K562 (cell line): ENCODE measurements at regions not wholly inside any gene's neighbourhood (a gene's known extent, or its start where the extent isn't known, plus 50 kb on each side); places are given as distances from the start of the nearest gene placed in this dataset.

Source experiments
- ATF7 ChIP-seq: fragments of 450-650 bp; IDR thresholded peaks from 2 replicates; pipeline ENCODE4 v1.7.1; 2014; ENCODE audit warnings: mild to moderate bottlenecking, moderate library complexity
- CCNT2 ChIP-seq: IDR thresholded peaks from 2 replicates; pipeline ENCODE4 v1.6.1; 2011; ENCODE audit warnings: borderline replicate concordance, low read depth, mild to moderate bottlenecking, moderate library complexity, mixed read lengths, low read length; ENCODE audit not compliant: insufficient read length; ENCODE audit errors: extremely low read depth
- EP300 ChIP-seq: IDR thresholded peaks from 2 replicates; pipeline ENCODE4 v1.6.1; 2012; ENCODE audit warnings: low read length, improper control_type of control experiment
- EZH2 ChIP-seq: IDR thresholded peaks from 2 replicates; pipeline ENCODE4 v1.6.1; 2012; ENCODE audit warnings: low read depth, mild to moderate bottlenecking, inconsistent platforms, low read length, borderline replicate concordance
- FOXJ2 ChIP-seq: fragments of 200-800 bp; sonication (Bioruptor generic); IDR thresholded peaks from 2 replicates; pipeline ENCODE4 v1.6.1; 2016; ENCODE audit warnings: missing genetic modification characterization, missing compliant biosample characterization
- GABPB1 ChIP-seq: sonication (generic); formaldehyde crosslinking; IDR thresholded peaks from 2 replicates; pipeline ENCODE4 v1.8.0; 2022; ENCODE audit warnings: mild to moderate bottlenecking, missing genetic modification reagents
- HNRNPUL1 ChIP-seq: fragments of 200-400 bp; formaldehyde crosslinking; IDR thresholded peaks from 2 replicates; pipeline ENCODE4 v1.6.1; 2017; ENCODE audit warnings: low read length
- KDM5B ChIP-seq: fragments of 200-600 bp; sonication (generic); IDR thresholded peaks from 2 replicates; pipeline ENCODE4 v1.6.1; 2012; ENCODE audit warnings: low read depth, mild to moderate bottlenecking, moderate library complexity, low read length, control low read depth, inconsistent platforms; ENCODE audit not compliant: insufficient replicate concordance
- LARP7 ChIP-seq: fragments of 450-650 bp; IDR thresholded peaks from 2 replicates; pipeline ENCODE4 v1.6.1; 2016
- NFE2 ChIP-seq: IDR thresholded peaks from 2 replicates; pipeline ENCODE4 v1.6.1; 2014; ENCODE audit warnings: antibody characterized with exemption, low read depth
- POLR2A ChIP-seq: fragments of 450-650 bp; conservative IDR thresholded peaks from 2 replicates; pipeline ENCODE4 v1.6.1; 2016
- PTTG1 ChIP-seq: fragments of 450-650 bp; IDR thresholded peaks from 2 replicates; pipeline ENCODE4 v1.6.1; 2016; ENCODE audit warnings: low read depth, mild to moderate bottlenecking, missing genetic modification characterization, missing compliant biosample characterization
- RBM25 ChIP-seq: fragments of 200-400 bp; formaldehyde crosslinking; IDR thresholded peaks from 2 replicates; pipeline ENCODE4 v1.6.1; 2018; ENCODE audit warnings: low read length, low read depth, moderate library complexity; ENCODE audit not compliant: severe bottlenecking
- SMAD2 ChIP-seq: fragments of 150-350 bp; IDR thresholded peaks from 2 replicates; pipeline ENCODE4 v1.6.1; 2014; ENCODE audit warnings: low read depth, mild to moderate bottlenecking, low read length
- ZNF133 ChIP-seq: fragments of 250-450 bp; sonication (Bioruptor Pico); IDR thresholded peaks from 2 replicates; pipeline ENCODE4 v1.4.0; 2020; ENCODE audit warnings: mild to moderate bottlenecking
- ZNF316 ChIP-seq: fragments of 450-650 bp; IDR thresholded peaks from 2 replicates; pipeline ENCODE4 v1.6.1; 2016
- ZNF444 ChIP-seq: fragments of 250-450 bp; sonication (Bioruptor Pico); IDR thresholded peaks from 2 replicates; pipeline ENCODE4 v1.4.0; 2020; ENCODE audit warnings: mild to moderate bottlenecking, moderate library complexity
- TF ChIP-seq, protein P1 (sequence below), 2 experiments: fragments of 450-650 bp; IDR thresholded peaks; 2 replicates each; pipeline ENCODE4 v1.6.1; 2016; ENCODE audit warnings: mild to moderate bottlenecking in 2 of 2, borderline replicate concordance in 1 of 2, low read depth in 1 of 2, moderate library complexity in 1 of 2
- TF ChIP-seq, protein P2 (sequence below), 2 experiments: IDR thresholded peaks in 1 of 2; conservative IDR thresholded peaks in 1 of 2; 2 replicates each; pipeline ENCODE4 v1.6.1; 2016; ENCODE audit warnings: low read depth in 2 of 2, mild to moderate bottlenecking in 1 of 2, missing compliant biosample characterization in 1 of 2, missing genetic modification characterization in 1 of 2, moderate library complexity in 1 of 2

DNA sequence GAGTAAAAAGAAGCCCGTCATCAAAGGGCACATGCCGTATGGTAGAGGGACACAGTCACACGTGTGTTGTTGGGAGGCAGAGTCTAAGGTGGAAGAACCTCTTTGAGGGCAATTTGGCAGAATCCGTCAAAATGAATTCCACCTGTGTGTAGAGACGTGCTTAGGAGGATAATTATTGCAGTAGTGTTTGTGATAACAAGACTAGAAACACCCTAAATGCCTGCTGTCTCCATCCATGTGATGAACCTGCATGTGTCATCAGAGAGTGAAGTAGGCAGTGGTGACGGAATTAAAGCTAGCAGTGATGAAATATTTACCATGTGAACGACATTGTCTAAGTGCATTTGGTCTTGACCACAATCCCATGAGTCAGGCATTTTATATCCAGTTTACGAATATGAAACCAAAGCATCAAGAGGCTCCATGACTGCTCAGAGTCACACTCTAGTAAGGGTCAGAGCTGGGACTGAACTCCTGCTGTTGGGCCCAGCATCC is 61.3 kb upstream of the ADORA2B start (continued):
- TF ChIP-seq, protein P1, sequence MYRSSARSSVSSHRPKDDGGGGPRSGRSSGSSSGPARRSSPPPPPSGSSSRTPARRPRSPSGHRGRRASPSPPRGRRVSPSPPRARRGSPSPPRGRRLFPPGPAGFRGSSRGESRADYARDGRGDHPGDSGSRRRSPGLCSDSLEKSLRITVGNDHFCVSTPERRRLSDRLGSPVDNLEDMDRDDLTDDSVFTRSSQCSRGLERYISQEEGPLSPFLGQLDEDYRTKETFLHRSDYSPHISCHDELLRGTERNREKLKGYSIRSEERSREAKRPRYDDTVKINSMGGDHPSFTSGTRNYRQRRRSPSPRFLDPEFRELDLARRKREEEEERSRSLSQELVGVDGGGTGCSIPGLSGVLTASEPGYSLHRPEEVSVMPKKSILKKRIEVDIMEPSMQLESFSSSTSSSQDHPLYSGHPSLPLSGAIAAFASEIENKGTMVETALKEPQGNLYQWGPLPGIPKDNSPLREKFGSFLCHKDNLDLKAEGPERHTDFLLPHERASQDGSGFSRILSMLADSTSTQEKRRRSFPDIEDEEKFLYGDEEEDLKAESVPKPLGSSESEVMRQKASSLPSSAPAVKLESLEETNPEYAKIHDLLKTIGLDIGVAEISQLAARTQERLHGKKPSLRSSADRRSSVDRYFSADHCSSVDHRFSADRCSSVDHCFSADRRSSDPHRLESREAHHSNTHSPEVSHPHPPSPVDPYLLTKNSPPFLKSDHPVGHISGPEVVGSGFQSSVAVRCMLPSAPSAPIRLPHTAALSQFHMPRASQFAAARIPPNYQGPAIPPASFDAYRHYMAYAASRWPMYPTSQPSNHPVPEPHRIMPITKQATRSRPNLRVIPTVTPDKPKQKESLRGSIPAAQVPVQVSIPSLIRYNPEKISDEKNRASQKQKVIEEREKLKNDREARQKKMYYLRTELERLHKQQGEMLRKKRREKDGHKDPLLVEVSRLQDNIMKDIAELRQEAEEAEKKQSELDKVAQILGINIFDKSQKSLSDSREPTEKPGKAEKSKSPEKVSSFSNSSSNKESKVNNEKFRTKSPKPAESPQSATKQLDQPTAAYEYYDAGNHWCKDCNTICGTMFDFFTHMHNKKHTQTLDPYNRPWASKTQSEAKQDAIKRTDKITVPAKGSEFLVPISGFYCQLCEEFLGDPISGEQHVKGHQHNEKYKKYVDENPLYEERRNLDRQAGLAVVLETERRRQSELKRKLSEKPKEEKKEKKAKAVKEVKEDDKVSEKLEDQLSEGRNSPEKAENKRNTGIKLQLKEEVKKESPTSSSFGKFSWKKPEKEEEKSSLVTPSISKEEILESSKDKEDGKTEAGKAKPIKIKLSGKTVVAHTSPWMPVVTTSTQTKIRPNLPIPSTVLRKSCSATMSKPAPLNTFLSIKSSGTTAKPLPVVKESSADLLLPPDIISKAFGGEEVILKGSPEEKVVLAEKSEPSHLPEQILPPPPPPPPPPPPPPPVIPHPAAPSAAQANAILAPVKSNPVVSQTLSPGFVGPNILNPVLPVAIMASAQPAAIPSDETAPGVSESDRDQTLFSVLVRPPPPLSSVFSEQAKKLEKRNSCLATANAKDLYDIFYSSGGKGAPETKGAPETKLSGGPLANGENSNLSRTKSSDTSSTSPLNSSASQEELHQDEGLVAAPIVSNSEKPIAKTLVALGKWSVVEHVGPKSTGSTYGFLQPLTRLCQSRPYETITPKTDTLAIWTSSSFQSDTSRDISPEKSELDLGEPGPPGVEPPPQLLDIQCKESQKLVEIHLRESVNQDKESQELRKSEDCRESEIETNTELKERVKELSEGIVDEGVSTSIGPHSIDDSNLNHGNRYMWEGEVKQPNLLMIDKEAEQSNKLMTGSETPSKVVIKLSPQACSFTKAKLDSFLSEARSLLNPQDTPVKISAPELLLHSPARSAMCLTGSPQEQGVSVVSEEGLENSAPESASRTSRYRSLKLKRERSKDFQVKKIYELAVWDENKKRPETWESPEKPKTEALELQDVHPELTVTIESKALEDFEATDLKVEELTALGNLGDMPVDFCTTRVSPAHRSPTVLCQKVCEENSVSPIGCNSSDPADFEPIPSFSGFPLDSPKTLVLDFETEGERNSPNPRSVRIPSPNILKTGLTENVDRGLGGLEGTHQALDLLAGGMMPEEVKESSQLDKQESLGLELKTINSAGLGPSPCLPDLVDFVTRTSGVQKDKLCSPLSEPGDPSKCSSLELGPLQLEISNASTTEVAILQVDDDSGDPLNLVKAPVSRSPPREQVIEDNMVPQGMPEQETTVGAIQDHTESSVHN (IDR thresholded peaks at IDR 0.05; ENCODE audit: borderline replicate concordance in 1 of 2, low read depth in 1 of 2) = peak in 1 of 2 experiments; percentile 69; a peak in 1 of 4 replicates
- TF ChIP-seq ZNF444 = no peak
- peak; percentile 25; the same call in 1 of the 2 replicates for TF ChIP-seq ATF7
- TF ChIP-seq GABPB1 (CRISPR knock-in tag) = peak; percentile 42; the same call in 1 of the 2 replicates
- no peak for TF ChIP-seq FOXJ2 (tag)
- 0 out of 2 replicates have a peak, but pooled peaks have one; percentile 11 for TF ChIP-seq NFE2
- TF ChIP-seq ZNF133 (CRISPR knock-in tag) = no peak
- no peak for TF ChIP-seq KDM5B
- TF ChIP-seq HNRNPUL1 = no peak
- TF ChIP-seq, protein P2, sequence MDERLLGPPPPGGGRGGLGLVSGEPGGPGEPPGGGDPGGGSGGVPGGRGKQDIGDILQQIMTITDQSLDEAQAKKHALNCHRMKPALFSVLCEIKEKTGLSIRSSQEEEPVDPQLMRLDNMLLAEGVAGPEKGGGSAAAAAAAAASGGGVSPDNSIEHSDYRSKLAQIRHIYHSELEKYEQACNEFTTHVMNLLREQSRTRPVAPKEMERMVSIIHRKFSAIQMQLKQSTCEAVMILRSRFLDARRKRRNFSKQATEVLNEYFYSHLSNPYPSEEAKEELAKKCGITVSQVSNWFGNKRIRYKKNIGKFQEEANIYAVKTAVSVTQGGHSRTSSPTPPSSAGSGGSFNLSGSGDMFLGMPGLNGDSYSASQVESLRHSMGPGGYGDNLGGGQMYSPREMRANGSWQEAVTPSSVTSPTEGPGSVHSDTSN (CRISPR knock-in tag; IDR thresholded peaks at IDR 0.05; ENCODE audit: low read depth) = no peak
- TF ChIP-seq, protein P2 (tag; conservative IDR thresholded peaks at IDR 0.05; ENCODE audit: low read depth) = peak; percentile 34; the same call in 1 of the 2 replicates
- TF ChIP-seq PTTG1 = no peak
- TF ChIP-seq CCNT2 = no peak
- peak; percentile 62 for TF ChIP-seq POLR2A
- TF ChIP-seq LARP7 = no peak
- peak; percentile 61 for TF ChIP-seq ZNF316
- no peak for TF ChIP-seq EP300
- no peak for TF ChIP-seq RBM25
- no peak for TF ChIP-seq EZH2
- TF ChIP-seq SMAD2 = no peak
